Activated naive CD8-positive, alpha-beta T cell (primary cell): ENCODE measurements at regions not wholly inside any gene's neighbourhood (a gene's known extent, or its start where the extent isn't known, plus 50 kb on each side); places are given as distances from the start of the nearest gene placed in this dataset.
A peak's percentile ranks its signal among the peaks of the same experiment; 100 is the strongest.

ENCODE experiments used
- H3K27ac Mint-ChIP-seq: one replicate; pipeline ENCODE4 v1.8.0; 2021; ENCODE audit warnings: mixed read lengths
- H3K27me3 Mint-ChIP-seq: one replicate; pipeline ENCODE4 v1.8.0; 2021; ENCODE audit warnings: mixed read lengths
- H3K36me3 Mint-ChIP-seq: one replicate; pipeline ENCODE4 v1.8.0; 2021; ENCODE audit warnings: mixed read lengths
- H3K4me1 Mint-ChIP-seq: one replicate; pipeline ENCODE4 v1.8.0; 2021; ENCODE audit warnings: low read depth, mixed read lengths
- H3K4me3 Mint-ChIP-seq: one replicate; pipeline ENCODE4 v1.8.0; 2021; ENCODE audit warnings: mild to moderate bottlenecking, mixed read lengths
- H3K9me3 Mint-ChIP-seq: one replicate; pipeline ENCODE4 v1.8.0; 2021; ENCODE audit warnings: low read depth, mixed read lengths

DNA sequence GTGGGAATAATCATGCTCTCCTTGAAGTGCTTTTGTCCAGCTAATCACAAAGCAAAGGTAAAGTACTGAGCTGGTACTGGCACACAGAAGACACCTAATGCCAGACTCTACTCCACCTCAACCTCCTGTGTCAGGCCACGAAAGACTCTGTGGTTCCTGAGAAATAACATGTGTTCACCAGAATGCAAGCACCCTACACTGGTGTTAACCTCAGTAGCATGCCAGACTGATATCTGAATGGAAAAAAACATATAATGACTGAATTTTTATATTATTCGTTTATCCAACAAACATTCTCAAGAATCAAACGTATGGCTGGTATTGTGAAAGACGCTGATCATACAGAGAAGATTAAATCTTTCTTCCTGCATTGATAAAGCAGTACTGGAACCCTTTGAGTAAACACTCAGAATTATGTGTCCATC is 97.1 kb upstream of the IFNE start:
- Mint-ChIP-seq H3K4me1 (peaks cover 54% of the 10 kb centered on the region), H3K36me3 (peaks cover 2% of the 10 kb centered on the region), H3K27ac (peak overlapping the region; percentile 89), H3K27me3 (no peaks in the 10 kb centered on the region), H3K4me3 (peak overlapping the region; percentile 86), H3K9me3 (no peaks in the 10 kb centered on the region)

DNA sequence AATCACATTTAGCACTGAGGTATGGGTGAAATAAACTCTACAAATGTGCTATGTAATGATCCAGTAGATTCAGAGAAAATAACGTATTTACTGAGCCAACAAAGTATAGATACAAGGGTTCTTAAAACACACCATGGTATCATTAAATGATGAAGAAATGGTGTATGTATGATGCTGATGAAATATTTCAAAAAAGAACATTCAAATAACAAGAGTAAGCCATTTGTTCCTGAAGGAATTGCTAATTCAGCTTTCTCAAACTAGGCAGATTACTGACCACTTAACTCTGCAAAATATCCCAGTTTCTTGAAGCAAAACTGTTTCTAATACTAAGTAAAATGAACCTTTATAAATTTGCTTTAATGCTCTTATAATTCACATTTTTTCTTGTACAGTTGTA is 97.6 kb upstream of the IFNE start:
- Mint-ChIP-seq H3K4me3 (peak overlapping the region; percentile 86), H3K36me3 (peaks cover 2% of the 10 kb centered on the region), H3K9me3 (no peaks in the 10 kb centered on the region), H3K27me3 (no peaks in the 10 kb centered on the region), H3K27ac (peak overlapping the region; percentile 89), H3K4me1 (peaks cover 54% of the 10 kb centered on the region)

DNA sequence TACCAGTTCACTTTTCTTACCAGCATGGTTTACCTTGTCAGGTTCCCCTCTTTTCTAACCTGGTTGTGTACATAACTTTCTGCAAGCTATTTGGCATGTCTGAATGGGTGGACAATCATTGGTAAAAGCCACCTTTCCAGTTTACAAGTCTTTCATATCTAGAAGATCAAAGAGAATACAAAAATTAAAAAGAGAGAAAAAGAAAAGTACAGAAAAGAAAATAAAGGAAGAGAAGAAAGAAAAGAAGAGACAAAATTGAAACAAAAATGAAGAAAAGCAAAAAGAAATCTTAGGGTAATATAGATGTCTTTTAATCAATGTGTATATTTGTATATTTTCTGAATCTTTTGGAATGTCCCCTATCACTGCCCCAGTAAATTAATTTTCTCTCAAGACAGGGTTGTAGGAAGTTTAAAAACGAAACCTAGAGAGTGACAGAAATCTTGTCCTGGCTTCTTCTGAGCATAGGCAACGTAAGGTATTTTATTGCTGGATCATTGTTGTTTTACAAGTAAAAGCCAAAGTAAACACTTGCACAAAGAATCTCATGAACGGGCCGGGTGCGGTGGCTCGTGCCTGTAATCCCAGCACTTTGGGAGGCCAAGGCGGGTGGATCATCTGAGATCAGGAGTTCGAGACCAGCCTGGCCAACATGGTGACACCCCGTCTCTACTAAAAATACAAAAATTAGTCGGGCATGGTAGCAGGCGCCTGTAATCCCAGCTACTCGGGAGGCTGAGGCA is 98.7 kb upstream of the IFNE start:
- Mint-ChIP-seq H3K4me3 (no peak overlapping the region), H3K4me1 (peaks cover 55% of the 10 kb centered on the region), H3K27me3 (no peaks in the 10 kb centered on the region), H3K36me3 (peaks cover 2% of the 10 kb centered on the region), H3K27ac (peak overlapping the region; percentile 10), H3K9me3 (no peaks in the 10 kb centered on the region)

DNA sequence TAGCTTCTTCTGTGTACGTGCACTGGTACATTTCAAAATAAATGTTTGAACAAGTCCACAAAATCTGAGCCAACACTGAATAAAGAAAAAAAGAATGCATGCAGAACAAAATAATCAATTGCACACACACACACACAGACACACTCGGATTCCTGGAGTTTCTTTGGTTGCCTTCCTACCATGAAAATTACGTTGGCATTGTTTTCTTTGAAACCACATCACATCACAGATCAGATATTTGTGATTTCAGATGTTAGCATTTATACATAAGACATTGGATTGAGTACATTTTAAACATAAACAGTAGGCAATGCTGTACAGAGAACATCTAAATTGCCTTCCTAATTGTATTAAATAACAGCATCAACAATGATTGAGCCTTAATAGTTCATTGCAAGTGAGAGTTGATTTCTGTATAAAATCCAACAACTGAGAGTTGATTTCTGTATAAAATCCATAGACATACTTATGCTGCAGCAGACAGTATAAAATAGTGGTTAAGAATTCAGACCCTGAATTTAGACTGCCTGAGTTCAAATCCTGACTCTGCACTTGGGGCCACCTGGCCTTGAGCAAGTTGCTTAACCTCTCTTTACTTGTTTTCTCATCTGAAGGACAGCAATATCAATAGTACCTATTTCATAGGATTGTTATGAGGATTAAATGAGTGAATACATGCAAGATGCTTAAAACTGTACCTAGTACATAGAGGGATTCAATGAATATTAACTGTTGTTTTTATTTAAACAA is 101.7 kb upstream of the IFNE start:
- H3K9me3 Mint-ChIP-seq = no peaks in the 10 kb centered on the region
- H3K36me3 Mint-ChIP-seq = peaks cover 2% of the 10 kb centered on the region
- H3K4me3 Mint-ChIP-seq = no peak overlapping the region
- no peaks in the 10 kb centered on the region for H3K27me3 Mint-ChIP-seq
- peaks cover 27% of the 10 kb centered on the region for H3K4me1 Mint-ChIP-seq
- H3K27ac Mint-ChIP-seq = no peak overlapping the region

DNA sequence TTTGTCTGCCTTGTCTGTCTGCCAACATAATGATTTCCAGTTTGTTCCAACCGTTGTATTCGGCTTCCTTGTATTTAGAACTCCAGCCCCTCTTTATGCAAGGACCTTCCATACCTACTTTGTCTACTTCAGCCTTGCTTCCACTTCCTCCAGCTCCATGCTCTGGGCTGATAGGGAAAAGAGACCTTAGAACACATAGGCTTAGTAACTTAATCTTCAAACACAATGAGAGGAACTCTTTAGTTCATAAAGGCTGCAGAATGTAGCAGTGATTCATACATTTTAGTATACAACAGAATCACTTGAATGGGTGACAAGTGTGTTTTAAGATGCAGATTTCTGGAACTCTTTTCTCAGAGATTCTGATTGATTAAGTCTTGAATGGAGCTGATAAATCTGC is 102.8 kb upstream of the IFNE start:
- Mint-ChIP-seq H3K4me3 (no peak overlapping the region), H3K36me3 (no peaks in the 10 kb centered on the region), H3K9me3 (no peaks in the 10 kb centered on the region), H3K27me3 (no peaks in the 10 kb centered on the region), H3K4me1 (peaks cover 20% of the 10 kb centered on the region), H3K27ac (no peak overlapping the region)

DNA sequence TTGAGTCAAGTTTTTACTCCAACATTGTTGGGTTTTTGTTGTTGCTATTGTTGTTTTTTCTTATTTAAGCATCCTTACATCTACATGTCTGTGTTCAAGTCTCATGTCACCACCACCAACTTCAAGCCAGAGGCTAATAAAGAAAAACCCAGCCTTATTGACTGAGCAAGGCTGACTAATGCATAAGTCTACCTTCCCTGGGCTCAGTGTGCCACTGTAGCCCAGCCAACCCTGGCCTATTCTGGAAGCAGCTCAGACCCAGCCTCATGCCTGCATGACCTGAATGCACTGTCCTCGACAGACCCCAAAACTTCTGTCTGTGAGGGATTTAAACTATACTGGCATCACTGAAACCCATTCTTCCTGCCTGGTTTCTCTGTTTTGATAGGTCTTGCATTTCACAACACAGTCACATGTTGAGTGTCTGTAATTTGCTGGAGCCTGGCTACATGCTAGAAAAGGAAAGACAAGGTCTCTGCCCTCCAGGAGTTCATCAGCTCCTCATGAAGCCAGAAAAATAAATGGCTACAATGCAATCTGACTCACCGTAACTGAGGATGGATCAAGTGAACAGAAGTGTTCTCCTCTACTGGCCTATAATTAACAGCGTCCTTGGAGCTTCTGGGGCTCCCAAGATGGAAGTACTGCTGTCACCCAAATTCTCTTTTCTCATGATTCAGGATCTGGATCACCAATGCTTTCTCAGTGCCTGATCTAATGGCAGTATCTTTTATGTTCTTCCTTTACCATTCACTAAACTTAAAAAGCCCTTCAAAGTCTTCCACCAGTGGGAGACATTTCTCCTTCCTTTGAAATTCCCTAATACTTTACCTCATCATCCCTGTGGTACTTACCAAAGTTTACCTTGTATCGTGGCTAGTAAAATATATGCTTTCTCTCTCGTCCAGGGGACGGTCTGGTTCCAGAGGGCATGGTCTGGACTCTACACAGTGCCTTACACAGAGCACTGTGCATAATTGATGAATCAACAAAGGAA is 103.9 kb upstream of the IFNE start:
- Mint-ChIP-seq H3K27ac (no peak overlapping the region), H3K4me1 (peaks cover 25% of the 10 kb centered on the region)

DNA sequence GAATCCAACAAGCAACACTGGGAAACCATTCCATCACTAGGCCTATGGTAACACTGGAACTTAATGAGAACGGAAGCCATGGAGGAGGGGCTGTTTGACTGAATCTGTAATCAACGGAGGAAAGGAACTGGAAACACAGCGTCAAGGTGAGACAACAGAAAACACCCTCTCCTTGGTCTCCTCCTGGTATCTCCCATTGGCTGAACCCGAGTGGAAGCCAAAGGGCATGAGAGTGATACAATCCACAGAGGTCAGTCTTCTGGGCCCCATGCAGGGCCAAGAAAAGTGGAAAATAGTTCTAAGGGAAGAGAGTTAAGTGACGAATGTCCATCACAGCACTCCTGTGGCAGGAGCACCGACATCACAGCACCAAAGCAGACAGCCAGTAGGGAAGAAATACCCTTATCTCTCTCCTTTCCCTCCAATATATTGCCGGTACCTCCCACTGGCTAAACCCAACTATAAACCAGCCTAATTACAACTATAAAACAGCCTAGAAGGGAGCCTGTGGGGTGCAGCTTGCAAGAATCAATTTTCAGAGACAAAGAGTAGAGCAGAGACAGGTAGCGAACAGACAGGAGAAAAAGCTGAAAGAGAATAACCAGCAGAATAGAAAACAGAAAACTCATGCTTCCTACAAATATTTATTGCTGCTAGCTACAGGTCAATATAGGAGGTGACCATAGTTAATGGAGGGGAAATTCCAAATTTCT is 107.4 kb upstream of the IFNE start:
- Mint-ChIP-seq H3K27ac (no peak overlapping the region), H3K27me3 (no peaks in the 10 kb centered on the region), H3K4me1 (peaks cover 36% of the 10 kb centered on the region), H3K36me3 (no peaks in the 10 kb centered on the region), H3K4me3 (no peak overlapping the region), H3K9me3 (no peaks in the 10 kb centered on the region)

More for the DNA sequence above, 103.9 kb upstream of the IFNE start:
- Mint-ChIP-seq H3K9me3 (no peaks in the 10 kb centered on the region), H3K36me3 (no peaks in the 10 kb centered on the region), H3K27me3 (no peaks in the 10 kb centered on the region), H3K4me3 (no peak overlapping the region)

DNA sequence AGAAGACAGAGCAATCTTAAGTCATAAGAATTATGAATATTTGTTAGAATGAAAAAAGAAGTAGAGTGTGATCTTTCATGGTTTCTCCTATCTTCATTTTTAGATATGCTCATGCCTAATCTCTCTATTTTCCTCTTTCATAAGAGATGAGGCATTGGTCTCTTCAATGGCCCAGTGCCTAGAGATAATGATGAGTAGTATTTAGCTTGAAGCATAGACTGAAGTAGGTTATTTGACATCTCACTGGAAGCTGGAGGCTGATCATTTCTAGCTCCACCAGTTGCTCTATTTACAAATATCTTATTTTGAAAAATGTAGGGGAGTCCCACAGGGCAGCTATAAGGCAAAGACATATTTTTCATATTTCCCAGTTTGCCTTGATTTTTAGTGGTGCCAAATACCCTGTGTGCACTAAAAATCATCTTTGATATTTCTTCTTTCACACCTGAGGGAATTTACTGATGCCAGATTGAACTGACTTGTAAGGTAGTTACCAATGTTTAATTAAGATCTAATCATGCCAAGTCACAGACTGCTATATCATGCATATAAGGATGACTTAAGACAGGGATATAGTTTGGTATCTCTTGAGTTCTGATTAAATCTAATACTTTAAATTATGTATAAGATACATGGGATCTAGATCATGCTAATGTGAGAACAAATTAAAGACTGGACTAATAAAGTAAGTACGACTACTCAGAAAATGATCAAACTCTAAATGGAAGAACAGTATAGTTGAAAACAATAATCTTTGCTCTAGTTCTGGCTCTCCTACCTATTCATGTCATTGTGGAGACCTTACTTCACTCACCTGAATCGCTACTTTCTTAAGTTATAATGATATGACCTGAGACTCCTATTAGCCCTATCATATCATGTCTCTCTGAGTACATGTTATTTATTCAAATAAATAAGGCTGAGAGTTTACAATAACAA is 108.2 kb upstream of the IFNE start:
- H3K27ac Mint-ChIP-seq = no peak overlapping the region
- no peaks in the 10 kb centered on the region for H3K27me3 Mint-ChIP-seq
- peaks cover 36% of the 10 kb centered on the region for H3K4me1 Mint-ChIP-seq
- no peaks in the 10 kb centered on the region for H3K9me3 Mint-ChIP-seq
- no peak overlapping the region for H3K4me3 Mint-ChIP-seq
- no peaks in the 10 kb centered on the region for H3K36me3 Mint-ChIP-seq

DNA sequence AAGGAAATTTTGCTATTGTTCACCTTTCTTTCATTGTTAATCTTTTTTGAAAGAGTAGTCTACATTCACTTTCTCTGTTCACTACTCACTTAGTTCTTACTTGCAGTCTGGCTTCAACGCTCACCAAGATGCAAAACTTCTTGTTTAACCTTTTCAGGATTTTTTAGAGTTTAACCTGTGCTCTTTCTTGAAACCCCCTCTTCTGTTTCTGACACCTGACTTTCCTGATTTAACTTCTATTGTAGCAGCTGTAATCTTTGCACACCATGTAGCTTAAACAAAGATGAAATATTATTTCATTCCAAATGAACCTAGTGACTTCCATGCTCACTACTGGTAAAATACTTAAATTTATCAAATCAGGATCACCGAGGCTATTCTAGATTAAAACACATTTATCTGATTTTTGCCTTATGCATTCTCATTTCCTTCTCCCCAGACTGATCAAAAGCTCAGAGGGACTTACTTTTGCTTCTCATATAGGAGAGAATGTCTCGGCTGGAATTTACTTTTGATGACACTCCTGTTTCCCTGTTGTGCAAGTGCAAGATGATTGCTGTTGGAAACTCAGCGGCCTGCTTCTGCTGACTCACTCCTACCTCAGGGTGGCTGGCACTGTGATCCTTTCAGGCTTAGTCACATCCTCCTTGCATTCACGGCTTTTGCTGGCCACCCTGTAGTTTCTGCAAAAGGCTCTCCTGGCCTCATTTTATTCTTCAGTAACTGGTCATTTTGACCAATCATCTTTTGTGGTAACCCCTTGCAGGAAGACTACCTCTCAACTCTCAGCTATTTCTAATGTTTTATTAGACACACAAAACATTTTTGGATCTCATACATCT is 109.3 kb upstream of the IFNE start:
- peak overlapping the region; percentile 66 for H3K27ac Mint-ChIP-seq
- peak overlapping the region; percentile 36 for H3K4me3 Mint-ChIP-seq
- no peaks in the 10 kb centered on the region for H3K27me3 Mint-ChIP-seq
- H3K9me3 Mint-ChIP-seq = no peaks in the 10 kb centered on the region
- no peaks in the 10 kb centered on the region for H3K36me3 Mint-ChIP-seq
- peaks cover 34% of the 10 kb centered on the region for H3K4me1 Mint-ChIP-seq

DNA sequence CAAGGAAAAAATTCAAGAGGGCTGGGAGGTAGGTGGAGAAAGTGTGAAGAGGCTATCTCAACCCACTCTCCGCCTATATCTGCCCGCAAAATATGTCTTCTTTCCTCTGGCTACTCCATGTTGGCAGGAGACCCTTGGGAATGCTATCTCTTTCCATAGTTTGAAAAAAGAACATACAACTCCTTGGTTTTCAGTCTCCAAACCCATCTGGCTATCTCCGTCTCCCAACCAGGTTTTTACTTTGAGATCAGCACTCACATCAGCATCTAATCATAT is 109.9 kb upstream of the IFNE start:
- Mint-ChIP-seq H3K4me1 (peaks cover 34% of the 10 kb centered on the region), H3K27ac (peak overlapping the region; percentile 66), H3K27me3 (no peaks in the 10 kb centered on the region), H3K4me3 (peak overlapping the region; percentile 36), H3K9me3 (no peaks in the 10 kb centered on the region), H3K36me3 (no peaks in the 10 kb centered on the region)

DNA sequence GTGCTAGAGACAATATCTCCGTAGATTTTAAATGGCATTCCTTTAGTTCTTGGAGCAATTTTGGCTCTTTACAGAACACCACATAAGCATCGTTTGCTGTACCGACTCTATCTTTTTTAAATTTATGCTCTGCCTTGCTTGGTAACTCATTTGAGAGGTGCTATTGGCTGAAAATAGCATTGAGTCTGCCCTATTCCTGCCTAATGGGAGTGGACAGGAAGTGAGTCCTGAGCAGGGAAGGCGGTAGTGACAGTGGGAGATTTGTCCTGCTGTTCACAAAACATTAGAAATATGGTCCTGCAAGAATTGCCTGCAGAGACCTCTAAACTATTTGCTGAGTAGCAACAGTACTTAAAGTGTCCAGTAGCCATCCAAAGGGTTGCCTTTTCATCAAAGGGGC is 115.2 kb upstream of the IFNE start:
- peaks cover 8% of the 10 kb centered on the region for H3K4me1 Mint-ChIP-seq
- H3K36me3 Mint-ChIP-seq = peaks cover 4% of the 10 kb centered on the region
- H3K9me3 Mint-ChIP-seq = no peaks in the 10 kb centered on the region
- H3K27ac Mint-ChIP-seq = no peak overlapping the region
- no peaks in the 10 kb centered on the region for H3K27me3 Mint-ChIP-seq
- no peak overlapping the region for H3K4me3 Mint-ChIP-seq

DNA sequence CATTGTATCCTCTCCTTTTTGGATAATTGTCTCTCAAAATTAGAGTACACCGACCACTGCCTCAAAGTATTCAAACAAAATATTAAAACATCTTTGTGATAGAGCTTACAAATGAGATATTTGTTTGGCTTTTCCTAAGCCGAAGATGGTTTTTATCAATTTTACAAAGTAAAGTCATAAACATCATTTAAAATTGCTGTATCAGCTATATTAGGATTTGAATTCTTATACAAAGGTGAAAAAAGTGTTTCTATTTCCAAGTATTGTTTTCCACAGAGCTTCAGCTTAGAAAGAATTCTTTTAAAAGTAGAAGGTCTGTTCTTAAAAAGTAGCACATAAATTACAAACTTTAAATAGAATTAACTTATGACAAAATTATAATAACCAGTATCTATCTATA is 116.6 kb upstream of the IFNE start:
- no peaks in the 10 kb centered on the region for H3K27me3 Mint-ChIP-seq
- H3K9me3 Mint-ChIP-seq = no peaks in the 10 kb centered on the region

DNA sequence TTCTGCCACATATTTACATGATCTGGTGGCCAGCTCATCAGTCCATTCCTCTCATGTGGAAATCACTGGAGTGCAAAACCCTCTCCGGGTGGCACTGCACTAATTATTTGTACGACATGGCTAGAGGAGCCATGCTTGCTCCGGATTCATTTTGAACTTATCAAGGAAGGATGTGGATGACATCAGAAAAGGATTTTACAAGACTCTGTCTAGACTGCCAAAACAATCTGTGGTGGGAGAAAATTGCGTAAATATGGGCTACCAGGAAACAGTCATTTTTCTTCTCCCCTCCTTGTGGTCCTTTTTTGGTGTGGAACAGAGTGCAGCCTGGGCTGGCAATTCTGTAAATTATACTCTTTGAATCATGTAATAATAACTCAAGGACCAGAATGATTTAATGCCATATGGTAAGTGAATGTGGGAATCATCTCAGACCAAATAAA is 123.4 kb upstream of the IFNE start:
- H3K36me3 Mint-ChIP-seq = peaks cover 2% of the 10 kb centered on the region
- H3K9me3 Mint-ChIP-seq = no peaks in the 10 kb centered on the region
- H3K27ac Mint-ChIP-seq = no peak overlapping the region
- no peaks in the 10 kb centered on the region for H3K27me3 Mint-ChIP-seq
- H3K4me1 Mint-ChIP-seq = peaks cover 42% of the 10 kb centered on the region
- no peak overlapping the region for H3K4me3 Mint-ChIP-seq

More for the DNA sequence above, 116.6 kb upstream of the IFNE start:
- no peaks in the 10 kb centered on the region for H3K4me1 Mint-ChIP-seq
- peaks cover 4% of the 10 kb centered on the region for H3K36me3 Mint-ChIP-seq
- no peak overlapping the region for H3K27ac Mint-ChIP-seq
- no peak overlapping the region for H3K4me3 Mint-ChIP-seq
